Large intestine (tissue), 3 donors: ENCODE measurements at regions not wholly inside any gene's neighbourhood (a gene's known extent, or its start where the extent isn't known, plus 50 kb on each side); places are given as distances from the start of the nearest gene placed in this dataset.

ENCODE experiments used
- DNase-seq, 2 donors: peaks; one replicate each; pipeline versions ENCODE4 v3.0.0 to v3.0.0-alpha.2; 2013
- H3K27ac ChIP-seq: one replicate; pipeline ENCODE4 v1.5.1; 2013; ENCODE audit warnings: low read length
- H3K27me3 ChIP-seq: 2 replicates; pipeline ENCODE4 v1.6.1; 2013; ENCODE audit warnings: low read length; ENCODE audit not compliant: control insufficient read depth, insufficient read depth
- H3K36me3 ChIP-seq: 2 replicates; pipeline ENCODE4 v1.6.1; 2013; ENCODE audit warnings: low read length; ENCODE audit not compliant: control insufficient read depth, insufficient read depth
- H3K4me1 ChIP-seq: one replicate; pipeline ENCODE4 v1.6.1; 2013; ENCODE audit warnings: low read length; ENCODE audit not compliant: control insufficient read depth, insufficient read depth
- H3K4me3 ChIP-seq: one replicate; pipeline ENCODE4 v1.5.1; 2013; ENCODE audit warnings: low read length
- H3K9me3 ChIP-seq: one replicate; pipeline ENCODE4 v1.6.1; 2013; ENCODE audit warnings: mild to moderate bottlenecking, low read depth, low read length, moderate library complexity; ENCODE audit not compliant: control insufficient read depth
- WGBS: methylation state at CpG from one replicate; pipeline ENCODE4 v1.1.5; 2013; ENCODE audit warnings: low lambda C conversion rate; ENCODE audit not compliant: insufficient coverage; 5-methylcytosine and 5-hydroxymethylcytosine counted together

DNA sequence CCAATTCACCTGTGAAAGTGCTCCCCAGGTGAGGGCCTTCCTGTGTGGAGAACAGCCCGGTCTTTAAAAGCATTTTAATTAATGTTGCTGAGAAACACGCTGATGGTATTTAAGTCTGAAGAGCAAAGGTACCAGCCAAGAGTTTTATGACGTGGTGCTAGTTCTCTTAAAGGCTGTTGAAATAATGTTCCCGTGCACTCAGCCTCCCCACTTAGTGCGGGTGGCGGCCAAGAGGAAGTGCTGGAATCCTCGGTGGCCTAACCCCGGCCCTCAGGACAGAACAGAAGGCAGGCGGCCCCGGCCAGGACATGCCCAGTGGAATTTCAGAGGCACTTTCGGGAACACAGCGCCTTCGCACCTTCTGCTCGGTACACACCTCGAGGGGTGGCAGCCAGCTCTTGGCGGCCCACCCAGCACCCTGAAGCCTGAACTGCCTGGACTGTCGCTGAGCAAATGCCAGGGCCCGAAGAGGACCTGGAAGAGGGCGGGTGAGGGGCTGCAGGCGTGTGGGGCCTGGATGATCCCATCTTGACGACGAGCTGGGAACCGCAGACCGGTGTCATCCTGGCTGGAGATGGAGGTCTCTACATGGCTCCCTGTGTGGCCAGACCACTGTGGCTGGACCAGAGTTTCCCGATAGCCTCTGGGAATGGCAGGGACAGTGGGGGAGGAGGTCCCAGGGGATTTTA lies 142.9 kb downstream of the ASB1 start:
- Histone ChIP-seq H3K36me3 (no peaks in the 10 kb centered on the region), H3K4me1 (no peaks in the 10 kb centered on the region), H3K27me3 (no peaks in the 10 kb centered on the region), H3K4me3 (no peak overlapping the region), H3K9me3 (no peaks in the 10 kb centered on the region), H3K27ac (no peak overlapping the region)
- 93% methylated on average over 2 of the region's 25 CpGs for WGBS
- DNase-seq: no peak

DNA sequence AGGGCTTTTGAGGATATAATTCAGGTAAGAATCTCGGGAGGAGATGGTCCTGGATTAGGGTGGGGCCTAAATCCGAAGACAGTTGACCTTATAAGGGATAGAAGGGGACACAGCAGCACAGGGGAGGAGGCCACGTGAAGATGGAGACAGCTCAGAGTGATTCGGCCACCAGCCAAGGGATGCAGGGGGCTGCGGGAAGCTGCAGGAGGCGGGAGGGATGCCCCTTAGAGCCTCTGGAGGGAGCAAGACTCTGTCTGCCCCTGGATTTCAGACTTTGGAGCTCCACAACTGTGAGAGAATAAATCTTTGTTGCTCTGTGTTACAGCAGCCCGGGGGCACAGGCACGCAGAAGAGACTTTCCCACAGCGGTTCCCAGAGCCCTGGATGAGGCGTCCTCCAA lies 143.7 kb downstream of the ASB1 start:
- Histone ChIP-seq H3K36me3 (no peaks in the 10 kb centered on the region), H3K4me1 (no peaks in the 10 kb centered on the region), H3K4me3 (no peak overlapping the region), H3K27ac (no peak overlapping the region), H3K9me3 (no peaks in the 10 kb centered on the region), H3K27me3 (no peaks in the 10 kb centered on the region)
- no peak for DNase-seq
- no CpG with 5 or more reads among the region's 10 CpGs for WGBS

DNA sequence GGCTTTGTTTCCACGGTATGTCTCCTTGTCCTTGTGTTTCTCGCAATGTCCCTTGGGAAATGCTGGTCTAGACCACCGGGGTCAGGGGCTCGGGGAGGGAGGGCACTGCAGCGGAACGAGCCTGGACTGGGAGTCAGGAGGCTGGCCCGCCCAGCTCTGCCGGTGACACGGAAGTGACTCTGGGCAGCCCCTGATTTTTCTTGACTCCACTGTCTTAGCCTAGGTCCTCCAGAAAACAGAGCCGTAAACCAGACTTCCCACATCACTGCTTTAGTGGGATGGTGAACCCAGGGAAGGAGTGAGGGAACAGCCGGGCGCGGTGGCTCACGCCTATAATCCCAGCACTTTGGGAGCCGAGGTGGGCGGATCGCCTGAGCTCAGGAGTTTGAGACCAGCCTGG lies 144.2 kb downstream of the ASB1 start:
- Histone ChIP-seq H3K4me1 (no peaks in the 10 kb centered on the region), H3K27me3 (no peaks in the 10 kb centered on the region), H3K36me3 (no peaks in the 10 kb centered on the region), H3K27ac (no peak overlapping the region), H3K9me3 (no peaks in the 10 kb centered on the region), H3K4me3 (no peak overlapping the region)
- DNase-seq: no peak
- no CpG with 5 or more reads among the region's 17 CpGs for WGBS

DNA sequence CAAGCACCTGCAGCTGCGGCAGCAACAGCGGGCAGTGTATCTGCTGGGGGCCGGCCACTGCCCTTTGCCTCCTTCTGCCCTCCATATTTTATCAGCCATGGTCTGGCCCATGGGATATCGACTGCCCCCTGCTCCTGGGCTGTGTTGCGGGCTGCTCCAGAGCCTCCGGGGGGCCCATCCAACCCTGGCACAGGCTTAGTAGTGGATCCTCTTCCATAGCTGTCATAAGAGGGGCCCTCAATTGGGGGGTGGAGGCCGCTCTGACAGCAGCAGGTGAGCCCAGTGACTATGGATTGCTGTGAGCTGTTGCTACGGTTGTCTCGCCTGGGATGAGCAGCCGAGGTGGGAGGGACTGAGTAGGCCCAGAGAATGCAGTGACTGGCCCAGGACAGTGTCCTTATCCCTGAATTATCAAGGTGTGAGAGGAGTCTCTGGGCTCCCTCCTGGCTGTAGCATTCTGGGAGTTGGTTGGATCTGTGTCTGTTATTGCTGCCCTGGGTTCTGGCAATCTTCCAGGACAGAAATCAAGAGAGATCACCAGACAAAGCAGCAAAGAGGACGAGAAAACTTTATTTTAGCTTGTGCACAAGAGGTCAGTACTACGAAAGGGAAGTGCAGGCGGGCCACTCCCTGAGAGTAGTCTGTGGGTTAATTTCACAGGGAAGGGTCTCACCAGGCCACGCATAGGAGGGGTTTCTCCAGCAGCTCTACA lies 145.1 kb downstream of the ASB1 start:
- WGBS: no CpG with 5 or more reads among the region's 14 CpGs
- Histone ChIP-seq H3K36me3 (no peaks in the 10 kb centered on the region), H3K4me1 (no peaks in the 10 kb centered on the region), H3K4me3 (no peak overlapping the region), H3K27me3 (no peaks in the 10 kb centered on the region), H3K9me3 (no peaks in the 10 kb centered on the region), H3K27ac (no peak overlapping the region)
- no peak for DNase-seq

DNA sequence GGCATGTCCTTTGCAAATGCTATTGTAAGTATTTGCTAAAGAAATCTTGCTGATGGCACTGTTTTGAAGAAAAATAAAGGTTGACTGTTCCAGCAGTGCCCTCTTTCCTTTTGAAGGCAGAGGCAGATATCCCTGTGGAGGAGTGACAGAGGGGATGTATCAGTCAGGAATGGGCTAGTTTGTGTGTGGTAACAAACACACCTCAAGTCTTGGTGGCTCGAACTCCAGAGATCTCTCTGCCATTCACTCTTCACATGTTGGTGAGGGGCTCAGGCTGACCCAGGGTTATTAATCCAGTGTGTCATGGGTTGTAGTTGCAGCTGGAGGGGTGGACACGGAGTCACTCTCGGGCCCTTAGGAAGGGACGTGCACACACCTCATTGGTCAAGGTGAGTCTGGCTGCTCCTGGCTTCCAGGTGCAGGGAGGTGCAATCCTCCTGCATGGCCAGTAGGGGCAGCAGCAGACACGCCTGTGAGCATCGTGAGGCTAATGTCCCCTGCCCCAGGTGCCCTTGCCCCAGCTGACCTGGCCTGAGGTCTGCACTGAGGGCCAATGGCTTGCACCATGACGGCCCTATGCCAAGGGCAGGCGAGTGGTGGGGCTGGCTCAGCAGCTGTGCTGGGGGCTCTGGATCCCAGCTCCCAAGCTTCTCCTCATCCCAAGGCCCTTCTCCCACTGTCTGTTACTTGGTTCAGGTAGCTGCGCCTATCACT lies 146.5 kb downstream of the ASB1 start:
- Histone ChIP-seq H3K36me3 (no peaks in the 10 kb centered on the region), H3K27me3 (no peaks in the 10 kb centered on the region), H3K9me3 (no peaks in the 10 kb centered on the region), H3K4me1 (no peaks in the 10 kb centered on the region), H3K27ac (no peak overlapping the region), H3K4me3 (no peak overlapping the region)
- DNase-seq: no peak
- WGBS: 100% methylated on average over 1 of the region's 9 CpGs

DNA sequence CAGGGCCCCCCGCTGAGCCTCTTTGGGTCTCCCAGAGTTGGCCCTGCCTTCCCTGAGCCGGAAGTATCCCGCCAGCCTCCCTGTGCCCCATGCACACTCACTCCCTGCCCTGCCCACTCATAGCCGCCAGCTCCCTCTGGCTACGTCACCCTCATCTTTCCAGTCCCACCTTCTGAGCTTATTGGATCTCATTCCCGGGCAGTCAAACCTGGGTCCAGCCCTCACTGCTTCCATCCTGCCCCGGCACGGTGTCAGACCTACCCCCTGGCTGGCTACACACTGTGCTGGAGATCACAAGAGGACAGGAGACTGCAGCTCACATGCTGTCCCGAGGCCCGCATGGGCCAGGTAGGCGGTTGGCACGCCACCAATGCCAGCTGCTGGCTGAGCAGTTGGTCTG lies 147.2 kb downstream of the ASB1 start:
- H3K36me3 ChIP-seq: no peaks in the 10 kb centered on the region
- no peak overlapping the region for H3K27ac ChIP-seq
- WGBS: no CpG with 5 or more reads among the region's 12 CpGs
- no peaks in the 10 kb centered on the region for H3K9me3 ChIP-seq
- H3K27me3 ChIP-seq: no peaks in the 10 kb centered on the region
- no peaks in the 10 kb centered on the region for H3K4me1 ChIP-seq
- no peak for DNase-seq
- no peak overlapping the region for H3K4me3 ChIP-seq

DNA sequence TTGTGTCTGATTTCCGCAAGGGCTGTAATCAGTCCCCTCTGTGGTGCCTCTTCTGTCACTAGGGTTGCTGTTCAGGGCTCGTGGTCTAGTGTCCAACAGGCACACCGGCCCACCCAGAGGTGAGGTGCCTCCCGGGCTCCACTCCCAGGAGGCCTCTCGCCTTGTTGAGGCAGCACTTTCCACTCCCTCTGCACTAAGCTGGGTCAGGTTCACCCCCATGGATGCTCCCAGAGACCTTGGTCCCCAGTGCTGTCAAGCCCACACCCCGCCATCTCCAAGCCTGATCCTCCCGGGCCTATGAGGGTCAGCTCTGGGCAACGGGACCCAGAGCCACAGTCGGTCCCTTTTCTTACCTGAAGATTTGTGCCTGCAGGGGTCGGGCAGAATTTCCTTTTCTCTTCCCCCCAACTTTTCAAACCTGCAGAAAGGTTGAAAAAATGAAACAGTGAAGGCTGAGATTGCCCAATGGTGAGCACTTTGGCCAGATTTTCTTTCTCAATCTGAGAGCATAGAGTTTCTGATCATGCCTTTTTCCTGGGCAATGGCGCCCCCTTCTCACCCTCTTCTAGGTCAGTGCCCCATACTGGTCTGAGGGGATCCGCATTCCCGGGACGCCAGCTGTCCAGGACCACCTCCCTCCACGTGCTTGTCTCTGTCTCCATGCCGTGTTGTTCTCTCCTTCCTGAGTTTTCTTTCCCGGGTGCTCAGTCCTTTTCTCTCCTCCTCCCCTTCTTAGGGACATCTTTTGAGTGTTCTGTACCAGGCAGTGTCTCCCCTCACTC lies 148.0 kb downstream of the ASB1 start:
- Histone ChIP-seq H3K27ac (no peak overlapping the region), H3K9me3 (no peaks in the 10 kb centered on the region), H3K27me3 (no peaks in the 10 kb centered on the region), H3K36me3 (no peaks in the 10 kb centered on the region), H3K4me1 (no peaks in the 10 kb centered on the region), H3K4me3 (no peak overlapping the region)
- 62% methylated on average over 2 of the region's 17 CpGs for WGBS
- DNase-seq: no peak

DNA sequence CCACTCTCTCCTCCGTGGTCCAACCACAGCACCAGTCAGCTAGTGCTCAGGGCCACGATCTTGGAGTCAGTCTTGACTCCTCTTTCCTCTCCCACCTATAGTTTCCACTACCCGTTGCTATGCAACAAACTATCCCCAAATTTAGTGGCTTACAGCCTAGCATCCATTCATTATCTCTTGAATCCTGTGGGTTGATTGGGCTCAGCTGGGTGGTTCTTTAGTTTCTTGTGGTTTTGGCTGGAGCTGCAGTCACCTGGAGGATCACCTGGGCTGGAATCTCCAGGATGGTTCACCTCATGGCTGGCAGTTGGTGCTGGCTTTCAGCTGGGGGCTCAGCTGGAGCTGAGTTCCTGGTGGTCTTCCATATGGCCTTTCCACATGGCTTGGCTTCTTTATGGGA lies 149.9 kb downstream of the ASB1 start:
- Histone ChIP-seq H3K36me3 (no peaks in the 10 kb centered on the region), H3K9me3 (no peaks in the 10 kb centered on the region), H3K27me3 (no peaks in the 10 kb centered on the region), H3K27ac (no peak overlapping the region), H3K4me3 (no peak overlapping the region), H3K4me1 (no peaks in the 10 kb centered on the region)
- DNase-seq: no peak
- no CpG with 5 or more reads among the region's 3 CpGs for WGBS

DNA sequence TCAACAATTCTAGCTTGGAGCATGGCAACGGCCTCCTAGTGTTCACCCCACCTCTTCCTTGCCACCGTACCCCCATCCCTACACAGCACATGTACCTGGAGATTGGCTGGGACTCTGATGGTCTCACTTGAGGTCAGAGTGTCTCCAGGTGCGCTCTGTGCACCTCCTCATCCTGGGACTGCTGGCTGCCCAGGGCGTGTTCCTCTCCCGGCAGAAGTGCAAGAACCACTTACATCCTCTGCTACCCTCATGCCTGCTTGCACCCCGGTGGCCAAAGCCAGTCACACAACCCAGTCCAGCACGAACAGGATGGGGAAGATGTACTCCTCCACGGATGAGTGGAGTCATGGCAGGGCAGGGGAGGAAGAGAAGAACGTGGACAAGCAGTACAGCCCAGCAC lies 151.5 kb downstream of the ASB1 start:
- no peak for DNase-seq
- Histone ChIP-seq H3K4me3 (no peak overlapping the region), H3K27me3 (no peaks in the 10 kb centered on the region), H3K27ac (no peak overlapping the region), H3K4me1 (no peaks in the 10 kb centered on the region), H3K36me3 (no peaks in the 10 kb centered on the region), H3K9me3 (no peaks in the 10 kb centered on the region)
- no CpG with 5 or more reads among the region's 9 CpGs for WGBS

DNA sequence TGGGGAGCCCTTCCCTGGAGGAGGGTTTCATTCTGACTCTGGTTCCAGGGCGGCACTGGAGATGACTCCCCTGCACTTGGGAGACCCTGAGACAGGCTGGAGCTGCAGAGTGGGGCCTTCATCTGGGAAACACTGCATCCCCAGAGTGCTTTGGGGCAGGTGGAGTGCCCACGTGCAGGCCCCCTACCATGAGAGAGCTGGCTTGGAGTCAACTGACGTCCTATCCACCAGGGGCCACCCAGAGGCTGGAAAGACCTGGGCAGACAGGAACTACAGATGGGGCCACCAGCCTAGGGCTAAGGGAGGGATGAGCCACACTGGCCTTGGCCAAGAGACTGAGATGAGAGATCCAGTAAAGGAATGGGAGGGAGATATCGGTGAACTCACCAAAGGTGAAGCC lies 153.8 kb downstream of the ASB1 start:
- H3K4me3 ChIP-seq: no peak overlapping the region
- H3K9me3 ChIP-seq: no peaks in the 10 kb centered on the region
- DNase-seq: no peak
- no peak overlapping the region for H3K27ac ChIP-seq
- H3K36me3 ChIP-seq: no peaks in the 10 kb centered on the region
- H3K4me1 ChIP-seq: no peaks in the 10 kb centered on the region
- no CpG with 5 or more reads among the region's 4 CpGs for WGBS
- H3K27me3 ChIP-seq: no peaks in the 10 kb centered on the region
